Thyroid gland (tissue), 4 donors: ENCODE measurements at regions not wholly inside any gene's neighbourhood (a gene's known extent, or its start where the extent isn't known, plus 50 kb on each side); places are given as distances from the start of the nearest gene placed in this dataset.

ENCODE experiments used
- CTCF ChIP-seq, 6 experiments: fragments of 200-600 bp in 3 of 6; fragments of 450-650 bp in 3 of 6; sonication (generic) in 3 of 6; IDR thresholded peaks; one replicate each; pipeline ENCODE4 v1.5.1; 2016 to 2019; ENCODE audit warnings: antibody characterized with exemption in 6 of 6, mild to moderate bottlenecking in 2 of 6, inconsistent platforms in 1 of 6, moderate library complexity in 1 of 6
- POLR2A ChIP-seq, 2 donors: fragments of 450-650 bp; IDR thresholded peaks; one replicate each; pipeline ENCODE4 v1.6.1; 2017; ENCODE audit warnings: antibody characterized with exemption in 2 of 2, mild to moderate bottlenecking in 2 of 2, moderate library complexity in 1 of 2

- TF ChIP-seq CTCF (IDR thresholded peaks at IDR 0.05) (no peak), POLR2A (IDR thresholded peaks at IDR 0.05) (no peak)
Measured at GRCh38 chr11:109196016-109196415, 226.0 kb upstream of the C11orf87 start.
